ENCODE measurements at regions not wholly inside any gene's neighbourhood (a gene's known extent, or its start where the extent isn't known, plus 50 kb on each side); places are given as distances from the start of the nearest gene placed in this dataset.

- H3K4me3 Mint-ChIP-seq = peak overlapping the region; percentile 79; the same call in 1 of the 3 replicates
- Histone ChIP-seq H2AFZ (peak overlapping the region; percentile 99), H4K20me1 (replicated peaks; ENCODE audit: insufficient read depth) (no peaks in the 10 kb centered on the region), H3K36me3 (ENCODE audit: insufficient read depth) (no peaks in the 10 kb centered on the region), H3F3A (replicated peaks; ENCODE audit: low read depth) (peaks cover 10% of the 10 kb centered on the region), H3K4me2 (peak overlapping the region; percentile 98), H3K27me3 (ENCODE audit: insufficient read depth) (no peaks in the 10 kb centered on the region), H3K4me1 (ENCODE audit: insufficient read depth) (peaks cover 15% of the 10 kb centered on the region), H3K9me2 (ENCODE audit: insufficient read depth) (no peaks in the 10 kb centered on the region), H3K79me2 (replicated peaks; ENCODE audit: insufficient read depth) (no peaks in the 10 kb centered on the region), H3K27ac (ENCODE audit: low read depth) (no peak overlapping the region), H3K4me3 (no peak overlapping the region; the same call in 1 of the 2 replicates)
- H3K4me1 Mint-ChIP-seq = peaks cover 18% of the 10 kb centered on the region
- peaks cover 3% of the 10 kb centered on the region for H3K27me3 Mint-ChIP-seq (ENCODE audit: insufficient read depth, low read depth, poor library complexity)
- DNase-seq (ENCODE audit: low spot score) (no peak), ATAC-seq (no peak)
- no peak overlapping the region for H3K27ac Mint-ChIP-seq
- H3K36me3 Mint-ChIP-seq (ENCODE audit: low read depth) = no peaks in the 10 kb centered on the region
- no peaks in the 10 kb centered on the region for H3K9me3 Mint-ChIP-seq
- TF ChIP-seq POLR2AphosphoS5 (IDR thresholded peaks at IDR 0.05; ENCODE audit: low read depth) = no peak
- TF ChIP-seq ZNF114 (CRISPR knock-in tag; IDR thresholded peaks at IDR 0.05) = no peak
- no peak for TF ChIP-seq ZNF462 (CRISPR knock-in tag; IDR thresholded peaks at IDR 0.05)
- TF ChIP-seq EZH2 (IDR thresholded peaks at IDR 0.05; ENCODE audit: low read depth, unreplicated experiment) = no peak
- no peak for TF ChIP-seq STAT1 (IDR thresholded peaks at IDR 0.05; ENCODE audit: unreplicated experiment)
- TF ChIP-seq ZNF331 (CRISPR knock-in tag; IDR thresholded peaks at IDR 0.05; ENCODE audit: low read depth) = no peak
- no peak for TF ChIP-seq JUNB (IDR thresholded peaks at IDR 0.05; ENCODE audit: unreplicated experiment)
- TF ChIP-seq REST (IDR thresholded peaks at IDR 0.05; ENCODE audit: unreplicated experiment) = no peak
Observed at GRCh38 chr15:67968966-67969365, 85.1 kb upstream of the PIAS1 start.
